ENCODE measurements at regions not wholly inside any gene's neighbourhood (a gene's known extent, or its start where the extent isn't known, plus 50 kb on each side); places are given as distances from the start of the nearest gene placed in this dataset.

GRCh38 chr11:115737875-115738274, 233.7 kb upstream of the CADM1 start:
- TF ChIP-seq POLR2A (IDR thresholded peaks at IDR 0.05) (no peak), CTCF (IDR thresholded peaks at IDR 0.05) (no peak), POLR2AphosphoS5 (IDR thresholded peaks at IDR 0.05) (no peak)

Measured in gastroesophageal sphincter (tissue), 3 donors.